GM12891 (cell line): ENCODE measurements at regions not wholly inside any gene's neighbourhood (a gene's known extent, or its start where the extent isn't known, plus 50 kb on each side); places are given as distances from the start of the nearest gene placed in this dataset.

Experiments
- POLR2A ChIP-seq: IDR thresholded peaks from 2 replicates; pipeline ENCODE4 v1.6.1; 2011; ENCODE audit warnings: low read depth, low read length, control low read depth
- POLR2AphosphoS5 ChIP-seq: IDR thresholded peaks from 2 replicates; pipeline ENCODE4 v1.6.1; 2011; ENCODE audit warnings: low read depth, low read length, control low read depth

- no peak for TF ChIP-seq POLR2AphosphoS5
- no peak for TF ChIP-seq POLR2A
Observed at GRCh38 chr6:41423002-41423401, 87.6 kb downstream of the NCR2 start.
